SJSA1 (cell line): ENCODE measurements at regions not wholly inside any gene's neighbourhood (a gene's known extent, or its start where the extent isn't known, plus 50 kb on each side); places are given as distances from the start of the nearest gene placed in this dataset.

Experiments
- DNase-seq, 2 experiments: peaks; one replicate each; pipeline ENCODE4 v3.0.0-alpha.2; 2015 to 2020; ENCODE audit warnings: low spot score in 2 of 2, low read depth in 1 of 2
- H3K27ac ChIP-seq: fragments of 250-450 bp; sonication (Bioruptor Pico); 2 replicates; pipeline ENCODE4 v1.5.1; 2020; ENCODE audit warnings: mild to moderate bottlenecking, moderate library complexity
- H3K27me3 ChIP-seq: fragments of 250-450 bp; sonication (Bioruptor Pico); replicated peaks from 2 replicates; pipeline ENCODE4 v1.5.1; 2020; ENCODE audit warnings: mild to moderate bottlenecking, moderate library complexity
- H3K36me3 ChIP-seq: fragments of 250-450 bp; sonication (Bioruptor Pico); 2 replicates; pipeline ENCODE4 v1.5.1; 2020; ENCODE audit warnings: mild to moderate bottlenecking
- H3K4me1 ChIP-seq: fragments of 250-450 bp; sonication (Bioruptor Pico); replicated peaks from 2 replicates; pipeline ENCODE4 v1.6.1; 2021; ENCODE audit warnings: mild to moderate bottlenecking
- H3K4me3 ChIP-seq: fragments of 250-450 bp; sonication (Bioruptor Pico); 2 replicates; pipeline ENCODE4 v1.5.1; 2020; ENCODE audit warnings: mild to moderate bottlenecking
- H3K9me3 ChIP-seq: fragments of 250-450 bp; sonication (Bioruptor Pico); replicated peaks from 2 replicates; pipeline ENCODE4 v1.5.1; 2020; ENCODE audit warnings: mild to moderate bottlenecking

- no peaks in the 10 kb centered on the region for H3K4me1 ChIP-seq
- H3K9me3 ChIP-seq, result no peaks in the 10 kb centered on the region
- no peak for DNase-seq
- H3K4me3 ChIP-seq, result no peak overlapping the region
- 0 out of 2 replicates have a peak, but pooled peaks cover 3% of the 10 kb centered on the region for H3K27me3 ChIP-seq
- H3K36me3 ChIP-seq, result no peaks in the 10 kb centered on the region
- no peak overlapping the region for H3K27ac ChIP-seq
Measured at GRCh38 chr15:35991386-35991785, 445.4 kb upstream of the DPH6 start.

GRCh38 chr15:35992791-35993190 lies 446.8 kb upstream of the DPH6 start:
- no peaks in the 10 kb centered on the region for H3K9me3 ChIP-seq
- no peak overlapping the region for H3K4me3 ChIP-seq
- no peaks in the 10 kb centered on the region for H3K36me3 ChIP-seq
- H3K27me3 ChIP-seq, result 0 out of 2 replicates have a peak, but pooled peaks cover 3% of the 10 kb centered on the region
- H3K27ac ChIP-seq, result no peak overlapping the region
- no peaks in the 10 kb centered on the region for H3K4me1 ChIP-seq
- no peak for DNase-seq

DNA sequence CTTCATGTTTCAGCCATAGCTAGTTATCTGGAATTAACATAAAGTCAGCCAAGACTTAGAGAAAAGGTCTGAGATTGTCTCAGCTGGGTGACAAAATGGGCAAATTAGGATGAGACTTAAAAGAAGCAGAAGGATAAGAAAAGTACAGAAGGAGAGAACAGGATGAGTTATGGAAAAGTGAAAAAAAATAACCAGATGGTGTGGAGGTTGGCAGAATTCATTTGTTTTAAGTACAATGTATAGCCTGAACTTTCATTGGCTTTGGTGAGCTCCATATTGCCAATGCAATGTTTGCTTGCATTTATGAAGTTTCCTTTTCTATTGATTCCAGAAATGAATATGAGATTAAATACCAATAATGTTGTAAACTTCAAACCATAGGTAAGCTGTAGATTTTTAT lies 447.2 kb upstream of the DPH6 start:
- H3K27ac ChIP-seq, result no peak overlapping the region
- no peaks in the 10 kb centered on the region for H3K36me3 ChIP-seq
- no peak for DNase-seq
- H3K4me1 ChIP-seq, result no peaks in the 10 kb centered on the region
- no peak overlapping the region for H3K4me3 ChIP-seq
- no peaks in the 10 kb centered on the region for H3K9me3 ChIP-seq
- H3K27me3 ChIP-seq, result 0 out of 2 replicates have a peak, but pooled peaks cover 3% of the 10 kb centered on the region

- Histone ChIP-seq H3K4me3 (no peak overlapping the region), H3K27me3 (0 out of 2 replicates have a peak, but pooled peaks cover 3% of the 10 kb centered on the region), H3K27ac (no peak overlapping the region), H3K9me3 (no peaks in the 10 kb centered on the region), H3K36me3 (no peaks in the 10 kb centered on the region), H3K4me1 (no peaks in the 10 kb centered on the region)
- DNase-seq, result no peak
Measured at GRCh38 chr15:35994876-35995275, 448.9 kb upstream of the DPH6 start.

DNA sequence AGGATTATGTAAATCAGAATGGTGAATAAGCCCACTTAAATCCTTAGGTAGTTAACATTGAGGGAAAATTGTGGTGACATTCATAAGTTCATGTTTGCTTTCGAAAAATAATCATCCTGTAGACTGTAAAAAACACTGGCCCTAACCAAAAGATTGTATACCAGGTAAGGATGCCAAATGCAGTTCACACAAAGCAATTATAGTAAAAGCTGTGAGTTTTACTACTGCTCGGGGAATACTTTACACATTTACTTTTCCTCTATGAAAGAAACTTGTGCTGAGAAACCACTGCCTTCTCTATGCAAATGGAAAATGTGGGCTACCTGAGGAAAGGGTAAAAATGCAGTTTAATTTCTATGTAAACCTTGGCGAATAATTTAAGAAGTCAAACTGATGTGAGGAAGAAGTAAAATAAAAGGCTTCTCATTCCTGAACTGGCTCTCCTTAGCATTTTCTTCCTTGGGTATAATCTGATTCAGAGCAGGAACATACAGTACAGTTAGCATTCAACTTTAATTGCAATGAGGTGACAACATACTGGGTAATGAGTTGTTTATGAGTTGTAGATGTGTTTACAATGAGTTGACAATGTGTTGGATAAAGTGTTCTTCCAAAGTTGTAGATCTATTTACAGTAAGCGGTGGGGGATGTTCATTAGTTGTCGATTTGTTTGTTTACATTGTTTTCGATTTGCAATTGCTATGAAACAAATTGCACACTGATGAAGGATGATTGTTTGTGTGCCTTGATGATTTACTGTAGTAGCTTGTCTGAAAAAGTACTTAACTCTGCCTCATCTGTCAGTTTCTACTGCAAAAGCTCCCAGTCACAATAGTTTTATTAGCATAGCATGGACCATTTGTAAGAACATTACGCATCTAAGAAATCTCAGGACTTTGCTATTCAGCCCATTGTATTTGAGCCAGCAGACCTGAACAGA lies 453.0 kb upstream of the DPH6 start:
- H3K4me3 ChIP-seq, result no peak overlapping the region
- H3K9me3 ChIP-seq, result no peaks in the 10 kb centered on the region
- no peaks in the 10 kb centered on the region for H3K36me3 ChIP-seq
- H3K27ac ChIP-seq, result no peak overlapping the region
- H3K27me3 ChIP-seq, result no peaks in the 10 kb centered on the region
- no peaks in the 10 kb centered on the region for H3K4me1 ChIP-seq
- no peak for DNase-seq

- H3K27ac ChIP-seq, result no peak overlapping the region
- H3K36me3 ChIP-seq, result no peaks in the 10 kb centered on the region
- no peak for DNase-seq
- no peaks in the 10 kb centered on the region for H3K4me1 ChIP-seq
- no peak overlapping the region for H3K4me3 ChIP-seq
- no peaks in the 10 kb centered on the region for H3K27me3 ChIP-seq
- no peaks in the 10 kb centered on the region for H3K9me3 ChIP-seq
Measured at GRCh38 chr15:36004891-36005490, 459.0 kb upstream of the DPH6 start.

- H3K27ac ChIP-seq, result no peak overlapping the region
Measured at GRCh38 chr15:36005542-36005941, 459.6 kb upstream of the DPH6 start.

GRCh38 chr15:36007699-36008098 lies 461.7 kb upstream of the DPH6 start:
- H3K4me3 ChIP-seq, result no peak overlapping the region
- no peaks in the 10 kb centered on the region for H3K36me3 ChIP-seq
- H3K4me1 ChIP-seq, result no peaks in the 10 kb centered on the region
- no peaks in the 10 kb centered on the region for H3K9me3 ChIP-seq
- no peaks in the 10 kb centered on the region for H3K27me3 ChIP-seq
- H3K27ac ChIP-seq, result no peak overlapping the region
- no peak for DNase-seq

More at GRCh38 chr15:36005542-36005941, 459.6 kb upstream of the DPH6 start:
- no peak for DNase-seq
- Histone ChIP-seq H3K36me3 (no peaks in the 10 kb centered on the region), H3K27me3 (no peaks in the 10 kb centered on the region), H3K4me1 (no peaks in the 10 kb centered on the region), H3K9me3 (no peaks in the 10 kb centered on the region), H3K4me3 (no peak overlapping the region)

GRCh38 chr15:36008719-36009118 lies 462.8 kb upstream of the DPH6 start:
- H3K27me3 ChIP-seq, result no peaks in the 10 kb centered on the region
- H3K9me3 ChIP-seq, result no peaks in the 10 kb centered on the region
- H3K4me3 ChIP-seq, result no peak overlapping the region
- no peaks in the 10 kb centered on the region for H3K4me1 ChIP-seq
- no peak for DNase-seq
- H3K27ac ChIP-seq, result no peak overlapping the region
- H3K36me3 ChIP-seq, result no peaks in the 10 kb centered on the region

GRCh38 chr15:36024031-36024688 lies 478.2 kb upstream of the DPH6 start:
- no peak overlapping the region for H3K4me3 ChIP-seq
- H3K4me1 ChIP-seq, result no peaks in the 10 kb centered on the region
- no peak overlapping the region for H3K27ac ChIP-seq
- H3K27me3 ChIP-seq, result no peaks in the 10 kb centered on the region
- no peak for DNase-seq
- no peaks in the 10 kb centered on the region for H3K36me3 ChIP-seq
- no peaks in the 10 kb centered on the region for H3K9me3 ChIP-seq

GRCh38 chr15:36026627-36027283 lies 480.8 kb upstream of the DPH6 start:
- Histone ChIP-seq H3K27me3 (no peaks in the 10 kb centered on the region), H3K4me3 (no peak overlapping the region), H3K27ac (no peak overlapping the region), H3K4me1 (no peaks in the 10 kb centered on the region), H3K9me3 (no peaks in the 10 kb centered on the region), H3K36me3 (no peaks in the 10 kb centered on the region)
- no peak for DNase-seq

DNA sequence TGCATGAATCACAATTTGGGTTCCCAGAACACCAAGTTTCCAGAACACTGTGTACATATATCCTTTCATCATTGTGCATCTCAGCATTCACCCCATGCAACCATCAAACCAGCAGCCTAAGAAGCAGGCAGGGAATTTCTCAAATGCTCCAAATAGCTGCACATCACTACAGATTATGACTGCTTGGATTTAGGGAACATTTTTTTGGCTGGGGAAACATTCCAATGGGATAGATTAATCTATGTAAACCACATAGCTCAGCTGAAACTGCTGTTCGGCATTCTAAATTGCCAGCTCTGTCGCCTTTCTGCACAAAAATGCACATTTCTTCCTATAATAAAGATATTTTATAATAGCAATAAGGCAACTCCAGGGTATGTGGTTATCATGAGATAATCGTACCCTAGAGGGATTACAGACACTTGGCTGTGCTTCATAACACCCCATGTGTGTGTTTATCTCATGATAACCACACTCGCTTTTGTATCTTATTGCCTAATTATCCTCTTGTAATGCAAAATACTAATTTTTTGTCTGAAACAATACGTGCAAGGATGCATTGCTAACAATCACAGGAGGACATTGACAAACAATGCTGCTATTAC lies 483.7 kb upstream of the DPH6 start:
- no peak overlapping the region for H3K27ac ChIP-seq
- H3K4me3 ChIP-seq, result no peak overlapping the region
- H3K9me3 ChIP-seq, result no peaks in the 10 kb centered on the region
- no peaks in the 10 kb centered on the region for H3K4me1 ChIP-seq
- no peaks in the 10 kb centered on the region for H3K27me3 ChIP-seq
- no peaks in the 10 kb centered on the region for H3K36me3 ChIP-seq
- no peak for DNase-seq

DNA sequence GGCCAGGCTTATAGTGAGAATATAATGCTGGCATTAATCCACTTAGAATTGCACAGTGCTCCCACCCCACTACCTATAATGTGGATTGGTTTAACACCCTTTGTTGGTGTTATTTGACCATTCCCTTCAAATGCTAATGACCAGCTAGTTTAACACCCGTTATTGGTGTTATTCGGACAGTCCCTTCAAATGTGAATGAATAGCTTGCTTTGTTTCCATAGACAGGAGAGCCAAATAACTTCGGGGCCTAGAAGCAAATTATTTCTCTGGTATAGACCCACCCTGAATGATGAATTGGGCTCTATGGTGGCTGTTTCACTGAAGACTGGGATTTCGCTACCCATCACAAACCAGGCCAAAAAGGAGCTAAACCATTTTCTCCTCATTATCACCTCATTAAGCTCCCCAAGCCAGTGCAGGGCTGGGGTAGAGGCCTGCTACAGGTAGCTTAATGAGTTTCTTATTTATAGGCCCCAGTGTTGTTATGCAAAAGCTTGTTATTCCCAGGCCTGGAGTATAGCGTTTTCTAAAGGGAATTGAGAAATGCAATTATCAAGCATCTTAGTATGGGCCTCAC lies 494.1 kb upstream of the DPH6 start:
- Histone ChIP-seq H3K9me3 (no peaks in the 10 kb centered on the region), H3K36me3 (no peaks in the 10 kb centered on the region), H3K27ac (no peak overlapping the region), H3K27me3 (no peaks in the 10 kb centered on the region), H3K4me3 (no peak overlapping the region), H3K4me1 (no peaks in the 10 kb centered on the region)
- no peak for DNase-seq
